Esophagus (tissue), 2 donors: ENCODE measurements at regions not wholly inside any gene's neighbourhood (a gene's known extent, or its start where the extent isn't known, plus 50 kb on each side); places are given as distances from the start of the nearest gene placed in this dataset.
A peak's percentile ranks its signal among the peaks of the same experiment; 100 is the strongest.

Source experiments
- H3K27ac ChIP-seq, 2 donors: one replicate each; pipeline ENCODE4 v1.5.1; 2013; ENCODE audit warnings: low read depth in 2 of 2, mild to moderate bottlenecking in 2 of 2, inconsistent platforms in 1 of 2, low read length in 1 of 2, moderate library complexity in 1 of 2
- H3K27me3 ChIP-seq, 2 donors: one replicate each; pipeline ENCODE4 v1.6.1; 2013; ENCODE audit warnings: low read length in 2 of 2, control low read depth in 1 of 2, mild to moderate bottlenecking in 1 of 2; ENCODE audit not compliant: insufficient read depth in 2 of 2, control insufficient read depth in 1 of 2
- H3K36me3 ChIP-seq, 2 donors: one replicate each; pipeline ENCODE4 v1.6.1; 2013; ENCODE audit warnings: low read length in 1 of 2; ENCODE audit not compliant: control insufficient read depth in 2 of 2, insufficient read depth in 2 of 2
- H3K4me1 ChIP-seq, 2 donors: one replicate each; pipeline ENCODE4 v1.6.1; 2013; ENCODE audit warnings: low read length in 1 of 2; ENCODE audit not compliant: control insufficient read depth in 2 of 2, insufficient read depth in 2 of 2
- H3K4me3 ChIP-seq, 2 donors: one replicate each; pipeline ENCODE4 v1.5.1; 2013; ENCODE audit warnings: low read length in 2 of 2, mild to moderate bottlenecking in 2 of 2, low read depth in 1 of 2, moderate library complexity in 1 of 2
- H3K9me3 ChIP-seq, 2 donors: one replicate each; pipeline ENCODE4 v1.6.1; 2013; ENCODE audit warnings: mild to moderate bottlenecking in 2 of 2, low read depth in 1 of 2, low read length in 1 of 2, moderate library complexity in 1 of 2; ENCODE audit not compliant: control insufficient read depth in 2 of 2, insufficient read depth in 1 of 2
- WGBS, 2 donors: extraction: QIAGEN DNeasy Blood & Tissue Kit; methylation state at CpG; one replicate each; pipeline ENCODE4 v1.1.7; 2013; 5-methylcytosine and 5-hydroxymethylcytosine counted together
- donor health status: healthy with polysubstance abuse.
- donor health status: Bipolar disorder and iron deficiency.

DNA sequence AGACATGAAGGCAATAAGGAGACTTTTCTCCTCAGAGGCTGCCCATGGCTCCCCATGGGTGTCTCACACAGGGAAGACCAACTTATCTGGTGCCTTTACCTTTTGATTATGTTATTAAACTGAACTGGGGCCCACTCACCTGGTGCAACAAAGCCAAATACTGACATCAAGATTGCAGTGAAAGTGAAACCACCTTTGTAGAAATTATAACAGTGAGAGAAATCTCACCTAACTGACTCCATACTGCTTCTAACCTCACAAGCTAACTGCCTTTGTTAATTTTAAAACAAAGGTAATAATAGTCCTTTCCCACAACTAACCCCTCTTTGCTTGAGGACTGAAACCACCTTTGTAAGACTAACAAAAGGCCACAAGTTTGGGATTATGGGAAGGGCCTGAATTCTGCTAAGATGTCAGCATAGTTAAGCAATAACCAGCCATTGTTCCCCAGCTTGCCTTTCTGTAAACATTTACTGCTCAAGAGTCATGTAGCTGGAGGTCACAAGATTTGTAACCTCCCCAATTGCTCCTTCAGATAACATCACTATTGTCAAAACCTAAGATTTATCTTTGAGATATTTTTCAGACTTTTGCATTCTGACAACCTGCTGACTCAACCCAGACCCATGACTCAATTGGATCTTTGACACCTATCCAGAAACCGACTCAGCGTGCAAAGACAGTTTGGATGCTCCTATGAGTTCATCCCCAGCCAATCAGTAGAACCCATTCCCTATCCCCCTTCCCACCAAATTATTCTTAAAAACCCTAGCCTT, 420.3 kb upstream of the CFAP20DC start:
- no peaks in the 10 kb centered on the region for H3K9me3 ChIP-seq
- no peaks in the 10 kb centered on the region for H3K27me3 ChIP-seq
- no peaks in the 10 kb centered on the region for H3K36me3 ChIP-seq
- no peaks in the 10 kb centered on the region for H3K4me1 ChIP-seq
- no peak overlapping the region for H3K4me3 ChIP-seq
- H3K27ac ChIP-seq, result no peak overlapping the region
- WGBS, 2 donors, result 76 to 79% methylated on average over 2 of the region's 2 CpGs

DNA sequence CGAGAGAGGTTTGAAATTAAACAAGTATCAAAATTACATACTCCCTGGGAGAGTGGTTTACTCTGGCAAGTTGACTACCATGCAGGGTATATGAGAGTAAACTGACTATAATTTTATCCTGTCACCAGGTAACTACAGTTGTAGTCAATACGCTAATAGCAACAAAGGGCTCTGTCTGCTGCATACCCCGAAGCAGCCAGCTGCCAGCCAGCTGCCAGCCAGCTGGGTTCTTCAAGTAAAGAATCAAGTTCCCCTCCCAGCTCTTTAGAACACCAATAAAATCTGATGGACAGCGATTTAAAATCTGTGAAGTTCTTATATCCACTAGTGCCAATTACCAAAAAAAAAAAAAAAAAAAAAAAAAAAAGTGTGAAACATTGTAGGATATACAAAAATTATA, 417.7 kb upstream of the CFAP20DC start:
- Histone ChIP-seq H3K4me1 (no peaks in the 10 kb centered on the region), H3K36me3 (no peaks in the 10 kb centered on the region), H3K27ac (no peak overlapping the region), H3K4me3 (no peak overlapping the region), H3K9me3 (no peaks in the 10 kb centered on the region), H3K27me3 (no peaks in the 10 kb centered on the region)
- WGBS, 2 donors, result 78 to 82% methylated on average over 4 of the region's 4 CpGs

DNA sequence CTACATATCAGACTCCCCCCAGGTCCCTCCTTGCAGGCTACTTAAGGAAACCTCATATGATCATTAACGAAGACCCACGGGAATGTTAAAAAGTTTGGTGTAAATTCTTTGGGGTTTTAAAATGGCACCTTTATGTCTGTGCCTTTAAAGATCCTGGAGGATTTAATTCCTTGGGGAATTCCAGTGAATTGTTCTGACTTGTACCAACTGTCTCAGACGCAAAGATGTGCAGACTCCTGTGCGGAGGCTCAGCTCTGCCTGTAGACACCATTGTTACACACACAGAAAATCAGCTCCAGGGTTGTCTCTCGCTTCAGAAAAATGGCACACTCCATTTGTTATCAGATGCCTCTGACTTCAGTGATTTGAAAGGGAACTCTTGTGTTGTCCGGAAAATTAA, 414.4 kb upstream of the CFAP20DC start:
- Histone ChIP-seq H3K27me3 (no peaks in the 10 kb centered on the region), H3K9me3 (no peaks in the 10 kb centered on the region), H3K36me3 (no peaks in the 10 kb centered on the region), H3K4me3 (no peak overlapping the region), H3K27ac (no peak overlapping the region), H3K4me1 (no peaks in the 10 kb centered on the region)
- WGBS, 2 donors, result 53 to 75% methylated on average over 6 of the region's 6 CpGs

DNA sequence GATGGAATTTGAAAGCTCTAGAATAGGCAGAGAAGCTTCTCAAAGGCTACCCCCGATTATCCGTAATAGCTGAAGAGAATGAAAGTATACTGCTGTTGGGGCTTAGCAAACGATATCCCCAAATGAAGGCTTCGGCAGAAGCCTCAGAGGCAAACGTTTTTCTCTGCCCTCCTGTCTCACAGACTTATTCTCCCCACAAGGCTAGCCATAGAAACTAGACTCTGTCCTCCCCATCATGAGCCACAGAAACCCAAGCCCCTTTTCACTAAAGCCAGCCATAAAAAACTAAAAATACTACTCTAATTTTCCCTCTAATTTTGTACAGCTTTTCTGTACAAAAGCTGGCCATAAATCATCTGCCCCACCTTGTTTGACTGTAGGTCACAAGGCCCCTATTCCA, 413.4 kb upstream of the CFAP20DC start:
- no peaks in the 10 kb centered on the region for H3K27me3 ChIP-seq
- 83 to 85% methylated on average over 5 of the region's 5 CpGs for WGBS, 2 donors
- no peak overlapping the region for H3K4me3 ChIP-seq
- H3K27ac ChIP-seq, result no peak overlapping the region
- no peaks in the 10 kb centered on the region for H3K36me3 ChIP-seq
- no peaks in the 10 kb centered on the region for H3K9me3 ChIP-seq
- no peaks in the 10 kb centered on the region for H3K4me1 ChIP-seq

- Histone ChIP-seq H3K4me1 (no peaks in the 10 kb centered on the region), H3K4me3 (no peak overlapping the region), H3K36me3 (no peaks in the 10 kb centered on the region), H3K9me3 (no peaks in the 10 kb centered on the region), H3K27me3 (no peaks in the 10 kb centered on the region), H3K27ac (no peak overlapping the region)
- 92 to 94% methylated on average over 2 of the region's 2 CpGs for WGBS, 2 donors
Observed at GRCh38 chr3:59460068-59460467, 410.2 kb upstream of the CFAP20DC start.

DNA sequence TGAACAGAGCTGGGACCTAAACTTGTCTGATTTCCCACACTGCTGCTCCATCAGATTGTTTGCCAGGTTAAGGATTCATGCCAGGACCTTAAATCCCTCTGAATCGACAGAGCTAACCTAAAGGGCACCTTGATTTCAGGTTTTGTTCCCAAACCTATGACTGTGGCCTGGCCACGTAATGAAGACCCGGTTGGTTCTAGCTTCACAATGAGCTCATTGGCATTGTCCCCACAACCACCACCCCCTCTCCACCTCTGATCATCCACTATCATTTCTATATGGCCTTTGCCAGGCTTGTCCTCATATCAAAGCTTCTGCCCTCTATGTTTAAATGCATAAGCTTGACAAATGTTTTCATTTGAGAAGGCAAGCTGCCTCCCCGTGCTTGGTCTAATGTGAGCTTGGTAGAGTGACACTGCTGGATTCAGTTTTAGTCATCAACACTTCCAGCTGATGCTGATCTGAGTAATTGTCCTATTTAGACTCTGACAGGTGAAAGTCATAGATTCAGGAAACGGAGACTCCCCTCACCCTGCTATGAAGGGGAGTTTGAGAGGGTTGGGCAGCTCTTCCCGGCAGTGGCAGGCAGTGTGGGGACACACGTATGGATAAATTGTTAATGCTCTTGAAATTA, 407.1 kb upstream of the CFAP20DC start:
- H3K4me1 ChIP-seq, result peaks cover 0 to 2% of the 10 kb centered on the region in 2 donors
- WGBS, 2 donors, result 70 to 79% methylated on average over 7 of the region's 7 CpGs
- no peaks in the 10 kb centered on the region for H3K9me3 ChIP-seq
- H3K27ac ChIP-seq, result no peak overlapping the region
- no peaks in the 10 kb centered on the region for H3K36me3 ChIP-seq
- no peak overlapping the region for H3K4me3 ChIP-seq
- H3K27me3 ChIP-seq, result no peaks in the 10 kb centered on the region

- 54 to 58% methylated on average over 7 of the region's 7 CpGs for WGBS, 2 donors
- no peak overlapping the region for H3K4me3 ChIP-seq
- H3K27me3 ChIP-seq, result no peaks in the 10 kb centered on the region
- H3K27ac ChIP-seq, result peak overlapping the region; percentile 5 to 31
- peaks cover 2 to 4% of the 10 kb centered on the region in 2 donors for H3K4me1 ChIP-seq
- H3K9me3 ChIP-seq, result no peaks in the 10 kb centered on the region
- H3K36me3 ChIP-seq, result no peaks in the 10 kb centered on the region
Observed at GRCh38 chr3:59451800-59452746, 402.2 kb upstream of the CFAP20DC start.

DNA sequence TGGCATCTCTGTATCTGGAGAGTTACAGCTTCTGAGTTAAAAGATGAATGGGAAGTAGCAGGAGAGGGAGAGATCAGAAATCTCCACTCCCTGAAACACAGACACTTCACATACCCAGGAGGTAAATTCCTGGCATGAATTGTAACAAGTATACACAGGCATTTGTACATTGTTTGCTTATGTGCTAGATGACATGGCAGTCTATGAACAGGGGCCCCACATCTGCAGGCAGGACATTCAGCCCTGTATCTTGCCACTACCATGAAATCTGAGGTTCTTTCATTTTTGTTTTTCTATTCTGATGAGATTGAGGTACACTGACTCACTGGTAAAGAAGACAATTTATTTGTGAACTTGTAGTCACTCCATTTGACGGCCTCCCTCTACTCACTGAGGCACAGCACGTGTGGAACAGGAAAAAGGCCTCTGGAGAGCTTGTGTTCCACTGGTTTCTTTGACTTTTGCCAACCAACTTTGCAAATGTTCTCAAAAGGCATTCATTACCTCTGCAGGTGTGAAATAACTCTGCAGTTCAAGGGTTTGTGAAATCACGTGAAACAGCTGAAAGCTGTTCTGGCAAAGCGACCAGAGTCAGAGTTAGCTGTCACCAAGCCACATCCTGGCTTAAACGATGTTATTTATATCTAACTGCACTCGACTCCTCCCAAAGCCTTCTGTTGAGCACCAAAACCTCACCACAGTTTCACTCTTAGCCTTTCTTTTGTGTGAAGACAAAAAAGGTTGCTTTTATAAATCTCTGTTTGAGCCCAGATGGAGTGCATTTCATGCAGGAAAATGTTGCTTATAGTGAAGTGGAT, 401.3 kb upstream of the CFAP20DC start:
- no peak overlapping the region for H3K4me3 ChIP-seq
- no peaks in the 10 kb centered on the region for H3K9me3 ChIP-seq
- H3K27me3 ChIP-seq, result no peaks in the 10 kb centered on the region
- H3K27ac ChIP-seq, result peak overlapping the region; percentile 31 to 40
- H3K36me3 ChIP-seq, result no peaks in the 10 kb centered on the region
- H3K4me1 ChIP-seq, result peaks cover 2 to 4% of the 10 kb centered on the region in 2 donors
- WGBS, 2 donors, result 18 to 30% methylated on average over 6 of the region's 6 CpGs

GRCh38 chr3:59450437-59450836, 400.6 kb upstream of the CFAP20DC start:
- H3K27ac ChIP-seq, result no peak overlapping the region
- 90 to 92% methylated on average over 5 of the region's 5 CpGs for WGBS, 2 donors
- peaks cover 2 to 4% of the 10 kb centered on the region in 2 donors for H3K4me1 ChIP-seq
- H3K27me3 ChIP-seq, result no peaks in the 10 kb centered on the region
- H3K9me3 ChIP-seq, result no peaks in the 10 kb centered on the region
- H3K4me3 ChIP-seq, result no peak overlapping the region
- H3K36me3 ChIP-seq, result no peaks in the 10 kb centered on the region
